ENCODE measurements at regions not wholly inside any gene's neighbourhood (a gene's known extent, or its start where the extent isn't known, plus 50 kb on each side); places are given as distances from the start of the nearest gene placed in this dataset.
"Not testable (repeated sequence)": the region's sequence is repeated elsewhere in the genome, so short reads cannot be mapped to it uniquely, and the experiment has no call there.

DNA sequence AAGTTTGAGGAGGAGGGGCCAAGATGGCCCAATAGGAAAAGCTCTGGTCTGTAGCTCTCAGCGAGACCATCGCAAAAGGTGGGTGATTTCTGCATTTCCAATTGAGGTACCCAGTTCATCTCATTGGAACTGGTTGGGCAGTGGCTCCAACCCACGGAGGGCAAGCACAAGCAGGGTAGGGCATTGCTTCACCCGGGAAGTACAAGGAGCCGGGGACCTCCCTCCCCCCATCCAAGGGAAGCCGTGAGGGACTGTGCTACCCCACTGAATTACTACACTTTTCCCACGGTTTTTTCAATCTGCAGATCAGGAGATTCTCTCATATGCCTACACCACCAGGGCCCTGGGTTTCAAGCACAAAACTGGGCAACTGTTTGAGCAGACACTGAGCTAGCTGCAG is 58.0 kb upstream of the EFCAB3 start:
- DNase-seq (ENCODE audit: low read depth) = no peak

DNA sequence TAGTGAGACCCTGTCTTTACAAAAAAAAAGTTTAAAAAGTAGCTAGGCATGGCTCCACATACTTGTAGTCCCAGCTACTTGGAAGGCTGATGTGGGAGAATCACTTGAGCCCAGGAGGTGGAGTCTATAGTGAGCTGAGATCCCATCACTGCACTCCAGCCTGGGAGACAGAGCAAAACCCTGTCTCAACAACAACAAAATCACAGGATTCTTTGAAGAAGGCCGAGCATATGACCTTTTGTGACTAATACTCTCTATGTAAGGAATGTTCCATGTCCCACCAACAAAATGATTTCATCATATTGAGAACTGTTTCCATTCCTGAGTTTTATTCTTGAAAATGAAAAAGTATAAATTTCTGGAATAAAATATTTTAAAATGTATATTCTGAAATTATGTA is 58.9 kb upstream of the EFCAB3 start:
- peak; percentile 44 for DNase-seq (ENCODE audit: low read depth)

DNA sequence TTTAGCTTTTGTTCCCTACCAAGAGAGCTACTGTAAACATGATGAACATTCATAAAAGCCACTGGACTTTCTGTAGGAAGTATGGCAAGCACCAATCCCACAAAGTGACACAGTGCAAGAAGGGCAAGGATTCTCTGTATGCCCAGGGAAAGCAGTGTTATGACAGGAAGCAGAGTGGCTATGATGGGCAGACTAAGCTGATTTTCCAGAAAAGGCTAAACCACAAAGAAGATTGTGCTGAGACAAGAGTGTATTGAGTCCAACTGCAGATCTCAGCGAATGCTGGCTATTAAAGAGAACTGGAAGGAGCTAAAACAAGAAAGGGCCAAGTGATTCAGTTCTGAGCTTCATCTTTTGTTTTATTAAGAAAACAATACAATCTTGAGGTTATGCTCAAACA is 60.5 kb upstream of the EFCAB3 start:
- DNase-seq (ENCODE audit: low read depth) = no peak

DNA sequence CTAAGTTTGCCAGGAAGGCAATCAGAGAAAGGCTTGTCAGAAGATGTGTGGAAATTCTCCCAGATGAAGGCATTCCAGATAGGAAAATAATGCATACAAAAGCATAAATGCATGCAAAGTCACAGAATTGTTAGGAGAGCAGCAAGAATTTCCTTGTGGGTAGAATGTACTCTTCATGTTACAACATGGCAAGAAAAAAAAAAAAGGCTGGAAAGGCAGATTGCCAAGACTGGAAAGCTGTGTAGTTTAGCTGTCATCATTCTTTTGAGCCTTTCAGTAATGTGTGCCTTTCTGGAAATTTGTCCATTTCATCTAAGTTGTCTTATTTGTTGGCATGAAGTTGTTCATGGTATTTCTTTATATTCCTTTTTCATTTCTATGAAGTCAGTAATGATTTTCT is 71.0 kb upstream of the EFCAB3 start:
- DNase-seq (ENCODE audit: low read depth) = no peak

DNA sequence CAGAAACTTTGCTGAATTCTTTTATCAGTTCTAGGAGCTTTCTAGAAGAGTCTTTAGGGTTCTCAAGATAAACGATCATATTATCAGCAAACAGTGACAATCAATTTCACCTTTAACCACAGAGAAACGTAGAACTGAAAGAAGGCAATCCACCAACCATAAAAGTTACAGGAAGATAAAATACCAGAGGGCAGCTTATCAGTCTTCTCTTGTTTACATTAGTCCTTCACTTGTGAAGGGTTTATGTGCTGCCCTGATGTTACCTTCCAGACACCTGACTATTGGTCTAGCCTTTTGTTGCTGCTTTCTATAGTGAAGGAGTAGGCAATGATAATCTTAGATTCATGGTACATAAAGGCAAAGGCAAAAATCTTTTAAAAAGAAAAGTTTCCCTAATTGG is 73.2 kb upstream of the EFCAB3 start:
- no peak for DNase-seq (ENCODE audit: low read depth)

DNA sequence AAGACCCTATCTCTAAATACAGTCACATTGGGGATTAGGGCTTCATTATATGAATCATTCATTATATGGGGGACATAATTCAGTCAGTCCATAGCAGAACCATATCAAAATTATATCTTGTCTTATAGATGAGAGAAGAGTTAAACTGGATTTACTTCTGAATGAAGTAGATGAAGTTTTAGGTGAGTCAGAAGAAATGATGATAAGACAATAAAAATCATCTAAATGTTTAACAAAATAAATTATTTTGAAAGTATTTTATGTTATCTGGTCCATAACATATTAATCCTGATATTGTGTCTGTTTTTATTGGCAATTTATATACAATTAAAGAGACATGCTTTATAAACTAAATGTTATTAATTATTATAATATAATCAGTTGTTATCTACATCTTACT is 76.9 kb upstream of the EFCAB3 start:
- no peak for DNase-seq (ENCODE audit: low read depth)

DNA sequence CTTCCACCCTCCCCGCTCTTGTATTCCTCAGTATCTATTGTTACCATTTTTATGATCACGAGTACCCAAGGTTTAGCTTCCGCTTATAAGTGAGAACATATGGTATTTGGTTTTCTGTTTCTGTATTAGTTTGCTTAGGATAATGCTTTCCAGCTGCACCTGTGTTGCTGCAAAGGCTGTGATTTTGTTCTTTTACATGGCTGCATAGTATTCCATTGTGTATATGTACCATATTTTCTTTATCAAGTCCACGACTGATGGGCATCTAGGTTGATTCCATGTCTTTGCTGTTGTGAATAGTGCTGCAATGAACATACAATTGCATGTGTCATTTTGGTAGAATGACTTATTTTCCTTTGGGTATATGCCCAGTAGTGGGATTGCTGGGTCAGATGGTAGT is 79.7 kb upstream of the EFCAB3 start:
- DNase-seq (ENCODE audit: low read depth) = no peak

DNA sequence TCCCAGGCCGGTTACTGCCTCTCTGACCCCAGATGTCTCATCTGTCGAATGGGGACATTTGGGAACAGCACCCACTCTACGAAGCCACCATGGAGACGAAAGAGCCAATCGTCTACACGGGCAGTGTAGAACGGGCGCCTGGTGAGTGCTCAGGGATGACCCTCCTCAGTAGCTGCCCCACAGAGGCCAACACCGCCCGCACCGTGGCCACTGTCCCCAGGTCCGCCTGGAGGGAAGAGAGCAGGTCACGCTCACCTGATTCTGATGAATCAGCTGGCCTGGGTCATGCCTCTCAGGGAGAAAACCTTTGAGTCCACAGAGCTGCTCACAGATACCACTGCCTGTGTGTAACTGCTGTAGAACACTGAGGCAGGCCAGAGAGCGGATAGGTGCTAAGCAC is 105.1 kb upstream of the EFCAB3 start:
- DNase-seq (ENCODE audit: low read depth) = not testable (repeated sequence)

DNA sequence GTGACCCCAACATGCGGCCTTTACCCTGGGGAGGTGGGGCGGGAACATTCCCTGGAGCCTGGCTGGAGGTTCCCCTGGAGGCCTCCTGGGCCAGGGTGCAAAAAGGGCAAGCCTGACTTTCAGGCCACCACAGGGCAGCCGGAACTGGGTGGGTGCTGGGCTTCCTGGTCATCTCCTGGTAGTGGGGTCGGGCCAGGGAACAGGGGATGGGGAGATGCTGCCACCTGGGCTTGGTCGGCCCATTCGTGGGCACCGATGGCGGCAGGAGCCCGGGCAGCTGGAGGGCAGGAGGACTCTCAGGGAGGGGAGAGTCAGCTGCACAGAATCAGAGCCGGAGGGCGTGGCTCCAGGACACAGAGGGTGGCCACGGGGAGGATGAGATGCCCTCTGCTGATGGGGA is 112.0 kb upstream of the EFCAB3 start:
- not testable (repeated sequence) for DNase-seq (ENCODE audit: low read depth)

DNA sequence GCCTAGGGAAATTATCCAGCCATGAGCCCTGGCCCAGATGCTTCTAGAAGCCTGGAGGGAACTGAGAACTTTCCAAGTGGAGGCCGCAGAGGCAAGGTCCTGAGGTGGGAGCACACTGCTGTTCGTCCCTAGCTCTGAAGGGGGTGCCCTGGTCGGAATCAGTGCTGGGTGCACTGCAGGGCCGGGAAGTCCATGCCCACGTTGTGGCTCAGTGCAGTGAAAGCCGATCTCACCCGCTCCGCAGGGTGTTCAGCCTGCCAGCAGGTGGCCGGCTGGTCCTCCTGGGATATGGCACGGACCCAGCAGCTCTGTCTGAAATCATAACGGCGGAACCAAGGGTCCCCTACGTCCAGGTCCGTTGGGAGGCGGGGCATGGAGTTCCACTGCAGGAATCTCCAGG is 115.4 kb upstream of the EFCAB3 start:
- not testable (repeated sequence) for DNase-seq (ENCODE audit: low read depth)

DNA sequence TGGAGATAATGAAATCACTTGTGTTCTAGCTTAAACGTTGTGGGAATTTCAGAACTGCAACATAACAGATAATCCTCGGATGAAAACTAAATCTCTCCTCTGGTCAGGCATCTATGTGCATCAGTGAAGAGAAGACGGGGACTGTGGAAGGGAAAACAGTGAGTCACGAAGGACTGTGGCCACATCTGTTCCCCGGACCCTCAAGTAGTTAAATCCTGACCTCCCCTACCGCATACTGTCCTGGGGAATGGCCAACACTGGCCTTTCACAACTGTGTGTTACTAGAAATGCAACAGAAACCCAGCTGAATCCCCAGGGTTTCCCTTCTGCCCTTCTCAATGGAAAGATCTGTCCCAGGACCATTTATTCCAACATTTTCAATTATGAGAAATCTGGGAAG is 124.6 kb upstream of the EFCAB3 start:
- DNase-seq (ENCODE audit: low read depth) = peak; percentile 3

DNA sequence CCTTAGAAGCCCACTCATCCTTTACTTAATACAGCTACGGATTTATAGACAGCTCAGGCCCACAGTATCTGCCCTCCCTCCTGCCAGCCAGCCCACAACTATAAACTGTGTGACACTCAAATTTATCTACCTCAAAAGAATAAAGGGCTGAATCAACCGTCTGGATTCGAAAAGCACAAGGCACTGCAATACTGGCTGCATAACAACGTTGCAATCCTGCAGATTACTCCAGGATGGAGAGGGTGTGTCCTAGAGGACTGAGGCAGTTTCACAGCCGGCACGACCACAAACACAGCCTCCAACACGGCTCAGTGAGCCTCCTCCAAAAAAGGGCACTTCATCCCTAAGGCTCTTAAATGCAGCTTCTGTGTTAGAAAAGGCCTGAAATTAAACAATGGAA is 138.3 kb upstream of the EFCAB3 start:
- not testable (repeated sequence) for DNase-seq (ENCODE audit: low read depth)

DNA sequence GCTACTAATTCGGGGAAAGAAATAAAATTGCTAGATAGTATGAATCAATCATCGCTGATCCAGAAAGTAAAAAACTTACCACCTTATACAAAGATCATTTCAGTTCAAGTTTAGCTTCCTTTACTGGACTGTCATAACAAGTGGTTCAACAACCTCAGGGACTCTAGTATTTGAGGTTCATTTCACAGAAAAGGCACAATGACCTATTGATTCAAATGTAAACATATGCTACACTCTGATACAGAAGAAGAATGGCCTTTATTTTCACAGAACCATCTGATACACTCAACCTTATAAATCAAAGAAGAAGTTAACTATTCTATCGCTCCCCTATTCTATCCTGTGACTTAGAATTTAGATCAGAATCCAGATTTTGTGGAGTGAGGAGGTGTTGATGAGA is 140.8 kb upstream of the EFCAB3 start:
- not testable (repeated sequence) for DNase-seq (ENCODE audit: low read depth)

DNA sequence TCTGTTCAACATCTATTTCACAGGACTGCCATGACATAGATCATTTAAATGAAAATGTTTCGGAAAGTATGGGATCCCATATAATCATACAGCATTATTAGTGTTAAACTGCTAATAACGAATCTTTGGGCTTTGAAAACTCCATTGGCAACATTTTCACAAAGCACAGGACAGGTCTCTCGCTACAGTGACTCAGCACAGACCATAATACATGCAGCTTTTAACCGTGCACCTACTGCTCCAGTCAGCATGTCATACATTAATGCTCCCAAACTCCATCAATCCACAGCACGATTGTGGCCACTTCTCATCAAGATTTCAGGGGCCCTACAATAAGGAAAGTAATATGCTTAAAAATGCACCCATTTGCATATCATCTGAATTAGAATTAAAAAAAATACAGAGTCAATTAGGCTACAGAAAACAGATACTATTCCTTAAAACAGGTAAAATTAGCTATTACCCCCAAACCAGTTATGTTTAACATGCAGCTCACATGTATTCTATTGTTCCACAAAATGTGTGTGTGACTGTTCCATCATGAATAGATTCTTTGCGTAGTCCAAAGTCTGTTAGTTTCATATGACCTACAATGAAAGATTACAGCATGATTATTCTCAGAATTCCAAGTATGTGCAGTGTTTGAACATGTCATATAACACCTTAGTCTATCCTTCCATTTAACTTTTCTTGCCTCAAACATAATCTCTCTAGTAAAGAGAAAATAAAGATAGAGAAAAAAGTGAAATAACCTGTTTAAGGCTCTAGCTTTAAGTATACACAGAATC is 141.6 kb upstream of the EFCAB3 start:
- DNase-seq (ENCODE audit: low read depth) = not testable (repeated sequence)

DNA sequence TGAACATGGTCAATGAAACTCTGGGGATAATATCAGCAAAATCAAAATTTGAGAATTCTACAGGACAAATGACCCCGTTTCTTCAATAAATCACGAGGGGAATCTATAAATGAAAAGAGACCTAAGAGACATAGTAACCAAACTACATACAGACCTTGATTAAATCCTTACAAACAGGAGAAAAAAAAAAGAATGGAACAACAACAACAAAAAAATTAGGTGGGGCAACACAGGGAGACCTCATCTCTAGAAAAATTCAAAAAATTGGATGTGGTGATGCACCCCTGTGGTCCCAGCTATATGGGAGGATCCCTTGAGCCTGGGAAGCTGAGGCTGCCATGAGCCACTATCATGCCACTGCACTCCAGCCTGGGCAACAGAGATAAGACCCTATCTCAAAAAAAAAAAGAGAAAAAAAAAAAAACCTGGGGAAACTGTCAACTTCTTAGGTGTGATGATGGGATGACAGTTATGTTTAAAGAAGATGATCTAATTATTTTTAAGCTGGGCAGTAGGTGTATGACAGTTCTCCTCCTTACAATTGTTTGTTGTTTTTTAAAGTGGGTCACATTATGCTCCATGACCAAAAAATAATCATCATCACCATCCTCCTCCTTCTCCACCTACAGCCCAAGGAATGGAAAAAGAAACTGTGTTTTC is 146.4 kb upstream of the EFCAB3 start:
- not testable (repeated sequence) for DNase-seq (ENCODE audit: low read depth)

DNA sequence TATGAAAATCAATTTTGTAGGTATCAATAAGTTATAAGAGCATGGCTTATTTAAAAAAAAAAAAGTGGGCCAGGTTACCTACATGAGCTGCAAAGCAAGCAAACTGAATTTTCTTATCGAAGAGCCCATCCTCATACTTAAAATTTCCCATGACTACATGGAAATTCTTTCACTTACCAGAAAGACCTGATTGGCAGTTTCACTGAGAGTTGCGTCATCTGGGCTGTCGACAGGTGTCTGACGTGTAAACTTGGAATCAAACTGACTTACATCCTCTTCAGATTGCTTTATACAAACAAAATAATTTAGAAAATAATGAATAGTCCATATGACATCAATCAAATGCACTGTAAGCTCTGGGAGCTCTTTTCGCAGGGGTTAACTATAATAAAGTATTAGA is 149.1 kb upstream of the EFCAB3 start:
- not testable (repeated sequence) for DNase-seq (ENCODE audit: low read depth)

DNA sequence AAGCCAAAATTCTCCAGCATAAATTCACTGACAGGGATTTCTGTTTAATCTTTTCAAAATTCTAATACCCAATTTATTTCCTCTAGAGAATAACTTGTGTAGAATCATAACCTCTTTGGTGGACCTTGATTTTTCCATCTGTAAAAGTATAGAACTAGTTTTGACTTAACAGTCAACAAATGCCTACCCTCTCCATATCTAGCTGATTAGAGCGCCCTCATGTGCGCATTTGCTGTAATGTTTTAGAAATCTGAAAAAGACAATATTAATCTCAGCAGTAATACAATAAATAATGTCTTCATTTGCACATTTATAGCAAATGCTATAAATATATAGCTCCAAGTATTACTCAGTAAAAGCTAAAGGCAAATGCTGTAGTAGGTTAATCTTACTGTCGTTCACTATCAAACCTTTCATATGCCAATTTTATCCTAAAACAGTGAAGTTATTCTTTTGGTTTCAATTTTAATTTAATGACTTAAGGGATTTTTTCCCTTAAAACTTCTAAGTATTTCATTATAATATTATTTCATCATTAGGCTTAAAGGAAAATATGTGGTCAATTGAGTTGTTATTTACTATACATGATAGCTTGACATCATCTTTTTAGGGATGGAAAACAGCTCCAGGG is 153.6 kb upstream of the EFCAB3 start:
- not testable (repeated sequence) for DNase-seq (ENCODE audit: low read depth)

DNA sequence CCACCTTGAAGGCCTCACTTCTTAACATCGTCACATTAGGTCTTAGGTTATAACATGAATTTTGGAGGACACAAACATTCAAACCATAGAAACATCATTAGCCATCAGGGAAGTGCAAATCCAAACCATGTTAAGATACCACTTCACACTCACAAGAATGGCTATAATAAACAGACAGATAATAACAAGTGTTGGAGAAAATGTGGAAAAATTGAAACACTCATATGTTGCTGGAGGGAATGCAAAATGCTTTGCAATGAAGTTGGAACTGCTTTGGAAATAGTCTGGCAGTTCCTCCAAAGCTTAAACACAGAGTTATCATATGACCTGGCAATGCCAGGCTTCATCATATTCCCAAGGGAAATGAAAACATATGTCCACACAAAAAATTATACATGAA is 156.8 kb upstream of the EFCAB3 start:
- DNase-seq (ENCODE audit: low read depth) = not testable (repeated sequence)

DNA sequence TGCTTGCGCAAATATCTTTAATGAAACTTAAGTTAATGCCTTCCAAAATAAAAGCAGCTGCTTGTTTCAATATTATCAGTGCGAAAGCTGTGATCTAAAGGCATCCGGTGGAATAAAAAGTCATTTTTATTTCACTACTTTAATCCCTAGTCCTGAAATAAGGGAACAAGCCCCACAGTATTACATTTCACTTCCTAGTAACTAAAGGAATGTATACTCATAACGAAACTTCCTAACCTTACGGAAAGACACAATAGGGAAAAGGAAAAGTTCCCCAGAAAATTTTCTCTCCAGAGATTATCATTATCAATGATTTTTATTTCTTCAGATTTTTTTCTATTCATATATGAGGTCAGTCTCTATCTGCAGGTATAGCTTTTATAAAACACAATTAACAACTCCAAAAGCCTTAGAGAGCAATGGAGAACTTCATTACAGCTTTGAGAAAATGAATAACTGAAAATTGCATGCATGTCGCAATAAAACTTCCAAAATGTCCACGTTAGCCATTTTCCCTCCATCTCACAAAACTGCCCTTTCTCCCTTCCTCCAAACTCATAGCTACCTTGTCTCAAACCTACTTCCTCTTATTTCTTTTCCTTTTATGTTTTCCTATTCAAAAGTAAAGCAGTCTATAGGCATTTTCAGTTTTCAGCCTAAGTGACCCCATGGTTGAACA is 154.3 kb upstream of the MED13 start:
- DNase-seq (ENCODE audit: low read depth) = no peak

DNA sequence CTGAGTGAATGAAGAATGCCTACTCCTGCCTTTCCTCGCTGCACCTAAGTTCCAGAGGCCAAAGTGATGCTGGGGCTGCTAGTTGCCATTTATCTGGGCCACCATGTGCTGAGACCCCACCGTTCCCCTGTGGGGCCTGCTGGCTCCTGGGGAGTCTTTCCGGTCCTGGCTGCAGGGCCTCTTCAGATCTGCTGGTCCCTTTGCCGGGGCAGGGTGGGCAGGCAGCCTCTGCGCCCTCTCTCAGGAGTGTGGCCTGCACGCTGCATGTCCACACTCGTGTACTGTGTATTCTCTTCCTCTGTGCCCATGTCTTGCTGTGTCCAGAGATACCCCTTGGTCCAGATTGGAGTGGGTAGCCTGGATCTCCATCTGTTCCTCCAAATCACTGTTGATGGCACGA is 151.8 kb upstream of the MED13 start:
- DNase-seq (ENCODE audit: low read depth) = no peak

DNA sequence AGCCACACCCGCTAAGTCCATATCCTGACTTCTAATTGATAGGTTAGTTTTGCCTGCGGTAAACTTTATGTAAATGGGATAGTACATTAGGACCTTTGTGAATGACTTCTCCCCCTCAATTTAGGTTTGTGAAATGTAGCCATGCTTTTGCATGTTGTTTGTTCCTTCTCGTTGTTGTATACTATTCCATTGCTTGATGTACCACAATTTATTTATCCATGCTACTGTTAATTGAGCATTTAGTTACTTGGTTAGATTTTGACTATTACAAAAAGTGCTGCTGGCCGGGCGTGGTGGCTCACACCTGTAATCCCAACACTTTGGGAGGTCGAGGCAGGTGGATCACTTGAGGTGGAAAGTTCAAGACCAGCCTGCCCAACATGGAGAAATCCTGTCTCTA is 150.8 kb upstream of the MED13 start:
- not testable (repeated sequence) for DNase-seq (ENCODE audit: low read depth)

DNA sequence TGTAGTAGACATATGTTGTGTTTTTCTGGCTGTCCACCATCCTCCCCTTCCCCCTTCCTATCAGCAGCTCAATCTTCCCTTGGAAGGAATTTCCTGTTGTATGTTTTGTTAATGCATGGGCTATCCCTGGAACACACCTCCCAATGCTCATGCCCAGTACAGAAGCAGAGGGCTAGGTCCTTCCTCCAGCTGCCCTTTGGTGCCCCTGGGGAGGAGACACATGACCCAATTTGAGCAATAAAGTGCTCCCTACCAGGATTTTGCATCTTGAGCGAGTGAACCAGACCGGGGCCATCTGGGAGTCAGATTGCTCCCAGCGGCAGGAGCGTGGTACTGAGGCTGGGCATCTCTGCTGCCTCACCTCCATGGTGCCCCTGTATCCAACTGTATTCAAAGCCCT is 141.5 kb upstream of the MED13 start:
- DNase-seq (ENCODE audit: low read depth) = no peak

DNA sequence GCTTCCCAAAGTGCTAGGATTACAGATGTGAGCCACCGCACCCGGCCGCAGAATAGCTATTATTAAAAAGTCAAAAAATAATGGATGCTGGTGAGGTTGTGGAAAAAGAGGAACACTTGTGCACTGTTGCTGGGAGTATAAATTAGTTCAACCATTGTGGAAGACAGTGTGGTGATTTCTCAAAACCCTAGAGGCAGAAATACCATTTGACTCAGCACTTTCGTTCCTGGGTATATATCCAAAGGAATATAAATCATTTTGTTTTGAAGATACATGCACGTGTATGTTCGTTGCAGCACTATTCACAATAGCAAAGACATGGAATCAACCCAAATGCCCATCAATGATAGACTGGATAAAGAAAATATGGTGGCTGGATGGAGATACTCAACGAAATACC is 132.1 kb upstream of the MED13 start:
- DNase-seq (ENCODE audit: low read depth) = not testable (repeated sequence)
